ENCODE measurements at regions not wholly inside any gene's neighbourhood (a gene's known extent, or its start where the extent isn't known, plus 50 kb on each side); places are given as distances from the start of the nearest gene placed in this dataset.
A peak's percentile ranks its signal among the peaks of the same experiment; 100 is the strongest.

- DNase-seq, result no peak
Measured at GRCh38 chr3:27865731-27866130, 143.6 kb upstream of the EOMES start.

DNA sequence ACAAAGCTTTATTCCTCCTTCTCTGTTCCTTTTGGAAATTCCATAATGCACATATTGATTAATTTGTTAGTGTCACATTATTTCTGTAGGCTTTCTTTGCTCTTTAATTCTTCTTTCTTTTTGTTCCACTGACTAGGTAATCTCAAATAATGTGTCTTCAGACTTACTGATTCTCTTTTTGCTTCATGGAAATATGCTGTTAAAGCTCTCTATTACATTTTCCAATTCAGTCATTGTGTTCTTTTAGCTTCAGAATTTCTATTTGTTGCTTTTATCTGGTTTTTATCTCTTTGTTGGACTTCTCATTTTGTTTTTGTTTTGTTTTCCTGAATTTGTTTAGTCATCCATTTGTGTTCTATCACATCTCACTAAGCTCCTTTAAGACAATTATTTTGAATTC is 147.0 kb upstream of the EOMES start:
- DNase-seq, result no peak

GRCh38 chr3:27877061-27878013 is 155.2 kb upstream of the EOMES start:
- no peak for DNase-seq

DNA sequence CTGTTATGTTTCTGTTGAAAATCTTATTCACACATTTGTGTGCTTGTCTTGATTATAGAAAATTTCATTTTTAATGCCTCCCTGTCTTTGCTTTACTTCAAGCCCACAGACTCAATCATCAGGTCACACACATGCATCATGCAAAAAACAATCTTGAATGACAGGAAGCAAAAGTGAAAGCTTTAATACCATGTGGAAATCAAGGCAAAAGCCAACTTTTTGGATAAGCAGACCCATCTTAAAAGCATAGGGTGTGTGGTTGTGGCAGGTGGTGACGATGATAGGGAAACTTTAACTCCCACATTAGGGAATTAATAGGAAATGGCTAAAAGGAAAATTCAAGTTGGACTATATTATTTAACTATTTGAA is 155.9 kb upstream of the EOMES start:
- DNase-seq, result no peak

- no peak for DNase-seq
Measured at GRCh38 chr3:27880969-27881892, 159.1 kb upstream of the EOMES start.

DNA sequence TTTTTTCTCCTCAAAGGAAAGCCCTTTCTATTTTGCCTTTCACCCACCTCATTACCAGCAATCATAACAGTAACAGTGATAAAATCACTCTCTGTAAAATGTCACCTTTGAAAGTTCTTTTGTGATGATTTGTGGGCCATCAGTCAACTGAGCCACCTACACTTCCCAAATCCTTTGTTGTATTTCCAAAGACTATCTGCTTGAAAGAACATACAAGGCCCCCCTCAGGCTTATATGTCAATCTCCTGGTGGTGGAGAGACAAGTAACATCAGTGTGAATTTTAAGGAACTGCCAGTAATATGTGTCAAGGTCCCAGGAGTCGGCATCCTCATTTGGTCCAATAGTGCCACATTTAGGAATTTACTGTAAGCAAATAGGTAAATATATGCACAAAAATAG is 161.1 kb upstream of the EOMES start:
- no peak for DNase-seq

GRCh38 chr3:27885641-27886040 is 163.5 kb upstream of the EOMES start:
- no peak for DNase-seq

DNA sequence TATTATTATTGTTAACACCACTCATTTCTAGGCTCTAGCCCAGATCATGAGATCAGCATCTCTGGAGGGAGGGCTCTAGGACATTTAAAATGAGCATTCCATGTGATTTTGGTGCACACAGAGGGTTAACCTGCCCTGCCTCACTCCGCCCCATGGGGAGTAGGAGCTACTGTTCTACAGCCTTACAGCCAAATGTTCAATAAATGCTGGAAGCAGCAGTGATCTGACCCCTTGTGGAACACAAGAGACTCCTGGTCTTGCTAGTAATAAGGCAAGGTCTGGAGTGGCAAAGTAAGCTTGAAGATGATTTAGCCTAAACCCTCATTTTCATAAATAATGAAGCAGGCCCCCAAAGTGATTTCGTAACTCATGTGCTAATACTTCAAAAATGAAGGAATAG is 166.4 kb upstream of the EOMES start:
- no peak for DNase-seq

GRCh38 chr3:27889745-27890144 is 167.6 kb upstream of the EOMES start:
- no peak for DNase-seq

DNA sequence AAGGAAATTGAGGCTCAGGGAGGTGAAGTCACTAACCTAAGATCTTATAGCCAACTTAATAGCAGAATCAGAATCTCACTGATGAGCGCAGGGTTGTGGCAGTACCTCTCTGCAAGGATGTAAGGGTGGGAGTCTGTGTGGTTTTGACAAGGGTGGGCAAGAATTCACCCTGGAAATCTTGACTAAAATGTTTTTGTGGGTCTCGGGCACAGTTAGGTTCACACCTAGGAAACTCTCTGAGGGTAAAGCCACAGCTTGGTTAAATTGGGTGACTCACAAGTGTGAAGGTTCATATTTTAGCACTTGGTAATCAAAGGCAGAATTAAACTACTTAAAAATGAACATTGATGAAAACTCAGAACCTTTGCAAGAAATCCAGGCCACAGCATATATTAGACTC is 178.2 kb upstream of the EOMES start:
- no peak for DNase-seq

DNA sequence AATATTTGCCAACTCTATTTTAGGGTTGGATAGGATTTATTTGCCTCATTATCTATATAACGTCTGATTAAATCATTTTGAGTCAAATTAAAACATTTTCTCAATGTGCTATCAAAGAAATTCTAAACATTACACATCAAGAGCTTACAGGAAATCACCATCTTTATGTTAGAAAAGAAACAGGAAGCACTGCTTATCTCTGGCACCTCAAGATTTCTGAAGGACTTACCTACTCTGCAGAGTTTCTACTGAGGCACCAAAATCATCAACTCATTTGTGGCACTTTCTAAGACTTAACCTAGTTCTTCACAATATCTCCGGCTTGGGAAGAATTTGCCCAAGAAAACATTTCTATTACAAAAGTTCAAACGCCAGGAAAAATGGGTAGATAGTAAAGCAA is 181.3 kb upstream of the EOMES start:
- no peak for DNase-seq

- DNase-seq, result no peak
Measured at GRCh38 chr3:27905625-27906024, 183.5 kb upstream of the EOMES start.

GRCh38 chr3:27907148-27907547 is 185.0 kb upstream of the EOMES start:
- no peak for DNase-seq

GRCh38 chr3:27907929-27908328 is 185.8 kb upstream of the EOMES start:
- no peak for DNase-seq

DNA sequence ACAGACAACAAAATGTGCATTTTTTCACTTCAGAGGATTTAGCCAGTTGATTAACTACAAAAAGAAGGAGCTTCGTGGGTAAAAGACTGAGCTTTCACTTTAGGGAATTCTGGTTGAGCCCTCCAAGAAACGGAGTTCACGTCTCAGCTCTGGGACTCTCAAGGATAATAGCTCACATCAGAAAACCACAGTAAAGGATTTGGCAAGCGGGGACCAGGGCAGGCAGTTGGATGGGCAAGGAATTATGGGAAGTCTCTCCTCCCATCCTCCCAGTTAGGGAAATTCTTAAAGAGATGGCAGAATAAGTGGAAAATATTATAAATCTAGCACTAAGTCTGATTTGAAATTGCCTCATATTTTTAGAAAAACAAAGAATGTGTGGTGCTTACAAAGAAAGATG is 188.3 kb upstream of the EOMES start:
- no peak for DNase-seq

DNA sequence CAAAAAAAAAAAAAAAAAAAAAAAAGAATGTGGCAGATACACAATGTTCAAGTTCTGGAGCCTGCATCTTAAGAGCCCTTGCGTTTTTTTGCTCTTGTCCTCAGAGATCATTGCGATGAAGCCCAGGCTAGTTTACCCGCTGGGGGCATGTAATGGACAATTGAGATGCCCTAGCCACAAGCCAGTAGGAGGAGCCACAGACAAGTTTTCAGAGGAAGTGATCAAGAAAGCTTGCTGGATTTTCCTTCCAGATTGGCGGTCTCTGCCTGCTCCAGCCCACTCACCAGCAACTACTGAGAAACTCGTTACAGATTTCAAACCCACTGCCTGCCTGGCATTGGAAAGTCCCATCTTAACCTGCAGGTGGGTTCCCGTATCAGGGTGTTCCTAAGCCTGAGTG is 192.1 kb upstream of the EOMES start:
- peak; percentile 15 for DNase-seq

GRCh38 chr3:27923349-27924068 is 201.4 kb upstream of the EOMES start:
- DNase-seq, result no peak

DNA sequence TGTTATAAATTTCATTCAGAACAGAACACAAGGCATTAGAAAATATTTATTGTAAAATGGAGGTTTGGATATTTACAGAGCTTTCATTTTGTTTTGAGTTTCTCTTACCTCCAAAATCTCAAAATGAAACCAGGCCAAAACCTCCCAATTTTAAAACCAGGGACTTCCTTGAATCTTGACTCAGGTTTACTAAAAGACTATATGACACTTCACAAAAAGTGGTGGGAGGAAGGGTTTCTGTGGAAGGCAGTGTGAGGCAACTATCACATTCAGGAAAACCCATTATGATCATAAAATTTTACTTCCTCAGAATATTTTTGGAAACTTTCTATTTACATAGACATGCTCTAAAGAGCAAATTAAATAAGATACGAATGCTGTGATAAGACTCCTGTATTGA is 205.8 kb upstream of the EOMES start:
- DNase-seq, result no peak

DNA sequence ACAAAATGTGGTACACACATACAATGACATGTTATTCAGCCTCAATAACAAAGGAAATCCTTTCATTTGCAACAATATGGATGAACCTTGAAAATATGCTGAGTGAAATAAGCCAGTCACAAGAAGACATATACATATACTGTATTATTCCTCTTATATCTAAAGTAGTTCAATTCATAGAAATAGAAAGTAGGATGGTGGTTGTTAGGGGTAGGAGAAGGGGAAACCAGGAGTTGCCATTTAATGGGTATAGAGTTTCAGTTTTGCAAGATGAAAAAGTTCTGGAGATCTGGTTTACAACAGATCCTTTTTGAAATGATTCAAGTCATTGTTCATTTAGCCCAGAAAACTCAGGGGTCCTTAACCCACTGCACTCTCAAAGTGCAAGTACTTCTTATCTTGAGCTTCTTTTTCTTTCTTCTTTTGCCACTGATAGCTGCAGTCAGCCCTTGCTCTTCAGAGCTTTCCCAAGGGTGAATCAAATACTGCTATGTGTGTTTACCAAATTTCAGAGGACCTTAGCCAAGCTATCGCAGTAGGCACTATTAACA is 208.0 kb upstream of the EOMES start:
- no peak for DNase-seq

GRCh38 chr3:27935492-27935891 is 213.4 kb upstream of the EOMES start:
- DNase-seq, result no peak

- DNase-seq, result no peak
Measured at GRCh38 chr3:27939521-27939920, 217.4 kb upstream of the EOMES start.

DNA sequence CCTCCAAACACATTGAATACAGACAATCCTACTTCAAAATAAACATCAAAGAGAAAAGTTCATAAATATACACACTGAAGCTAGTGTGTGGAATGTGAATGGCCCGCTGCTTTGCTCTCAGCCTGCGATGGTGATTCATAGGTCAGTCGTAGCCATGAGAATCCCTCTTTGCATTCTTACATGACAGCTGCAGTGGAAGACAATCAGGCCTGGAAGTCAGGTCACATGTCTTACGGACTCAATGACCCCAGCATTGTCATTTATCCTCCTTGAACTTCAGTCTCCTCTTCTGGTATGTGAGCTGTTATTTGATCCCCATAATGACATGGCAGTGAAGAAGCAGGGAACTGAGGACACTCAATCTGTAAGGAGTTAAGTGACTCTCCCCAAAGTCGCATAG is 217.8 kb upstream of the EOMES start:
- no peak for DNase-seq

- peak; percentile 26 for DNase-seq
Measured at GRCh38 chr3:27943106-27943505, 221.0 kb upstream of the EOMES start.
